Uterus (tissue), 3 donors: ENCODE measurements at regions not wholly inside any gene's neighbourhood (a gene's known extent, or its start where the extent isn't known, plus 50 kb on each side); places are given as distances from the start of the nearest gene placed in this dataset.
"Not testable (repeated sequence)": the region's sequence is repeated elsewhere in the genome, so short reads cannot be mapped to it uniquely, and the experiment has no call there.

Experiments used
- DNase-seq, 2 donors: peaks; one replicate each; pipeline ENCODE4 v3.0.0-alpha.2; 2019 to 2020
- H3K27ac ChIP-seq, 2 donors: fragments of 200-600 bp; sonication (generic); 1 replicate in 1 of 2; 2 replicates in 1 of 2; pipeline ENCODE4 v1.5.1; 2016 to 2018
- H3K27me3 ChIP-seq, 2 donors: fragments of 200-600 bp; sonication (generic); one replicate each; pipeline ENCODE4 v1.5.1; 2018 to 2019; ENCODE audit warnings: control low read depth in 1 of 2
- H3K36me3 ChIP-seq, 2 donors: fragments of 200-600 bp; sonication (generic); one replicate each; pipeline ENCODE4 v1.5.1; 2019; ENCODE audit warnings: control low read depth in 1 of 2
- H3K4me1 ChIP-seq, 2 donors: fragments of 200-600 bp; sonication (generic); one replicate each; pipeline ENCODE4 v1.5.1; 2018 to 2019; ENCODE audit warnings: control low read depth in 1 of 2
- H3K4me3 ChIP-seq, 2 donors: fragments of 200-600 bp; sonication (generic); 1 replicate in 1 of 2; 2 replicates in 1 of 2; pipeline ENCODE4 v1.5.1; 2018 to 2019; ENCODE audit warnings: mild to moderate bottlenecking in 1 of 2
- H3K9me3 ChIP-seq, 2 donors: fragments of 200-600 bp; sonication (generic); one replicate each; pipeline ENCODE4 v1.5.1; 2019; ENCODE audit warnings: control low read depth in 1 of 2
- POLR2A ChIP-seq, 2 donors: fragments of 450-650 bp; IDR thresholded peaks; one replicate each; pipeline ENCODE4 v1.6.1; 2016; ENCODE audit warnings: antibody characterized with exemption in 2 of 2, mild to moderate bottlenecking in 1 of 2, moderate library complexity in 1 of 2
- intact Hi-C: fragments of 100-400 bp; cut with DNase I; formaldehyde crosslinking; loops from one replicate; pipeline ENCODE4 v1.15.1; 2023; ENCODE audit warnings: low total_unique reads
- TF ChIP-seq, protein P1 (sequence below), 4 experiments: fragments of 200-600 bp in 2 of 4; fragments of 450-650 bp in 2 of 4; sonication (generic) in 2 of 4; IDR thresholded peaks; one replicate each; pipeline ENCODE4 v1.5.1; 2016 to 2019; ENCODE audit warnings: antibody characterized with exemption in 4 of 4, mild to moderate bottlenecking in 2 of 4, moderate library complexity in 1 of 4
- donor health status: DM: yes; HTN: yes; CAD: no.

DNA sequence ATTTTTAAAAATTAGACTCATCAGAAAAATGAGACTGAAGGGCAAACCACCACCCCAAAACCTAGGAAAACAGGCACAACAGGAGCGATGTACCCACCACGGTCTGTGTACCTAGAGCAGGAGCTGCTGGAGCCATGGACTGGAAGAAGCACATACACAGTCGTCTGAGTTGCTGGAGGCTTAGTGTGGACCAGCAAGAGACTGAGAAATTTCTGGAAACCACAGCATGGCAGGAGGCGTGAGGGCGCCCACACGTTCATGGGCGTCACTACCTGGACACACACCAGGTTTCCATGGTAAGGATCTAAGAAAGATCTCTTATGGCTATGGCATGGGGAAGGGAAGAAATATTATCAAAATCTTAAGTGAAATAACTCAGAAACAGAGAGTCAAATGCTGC, 91.9 kb downstream of the MED10 start:
- Histone ChIP-seq H3K4me1 (no peaks in the 10 kb centered on the region), H3K36me3 (no peaks in the 10 kb centered on the region), H3K4me3 (no peak overlapping the region), H3K9me3 (no peaks in the 10 kb centered on the region), H3K27ac (no peak overlapping the region), H3K27me3 (no peaks in the 10 kb centered on the region)
- intact Hi-C loops = no loop called here
- TF ChIP-seq, protein P1, sequence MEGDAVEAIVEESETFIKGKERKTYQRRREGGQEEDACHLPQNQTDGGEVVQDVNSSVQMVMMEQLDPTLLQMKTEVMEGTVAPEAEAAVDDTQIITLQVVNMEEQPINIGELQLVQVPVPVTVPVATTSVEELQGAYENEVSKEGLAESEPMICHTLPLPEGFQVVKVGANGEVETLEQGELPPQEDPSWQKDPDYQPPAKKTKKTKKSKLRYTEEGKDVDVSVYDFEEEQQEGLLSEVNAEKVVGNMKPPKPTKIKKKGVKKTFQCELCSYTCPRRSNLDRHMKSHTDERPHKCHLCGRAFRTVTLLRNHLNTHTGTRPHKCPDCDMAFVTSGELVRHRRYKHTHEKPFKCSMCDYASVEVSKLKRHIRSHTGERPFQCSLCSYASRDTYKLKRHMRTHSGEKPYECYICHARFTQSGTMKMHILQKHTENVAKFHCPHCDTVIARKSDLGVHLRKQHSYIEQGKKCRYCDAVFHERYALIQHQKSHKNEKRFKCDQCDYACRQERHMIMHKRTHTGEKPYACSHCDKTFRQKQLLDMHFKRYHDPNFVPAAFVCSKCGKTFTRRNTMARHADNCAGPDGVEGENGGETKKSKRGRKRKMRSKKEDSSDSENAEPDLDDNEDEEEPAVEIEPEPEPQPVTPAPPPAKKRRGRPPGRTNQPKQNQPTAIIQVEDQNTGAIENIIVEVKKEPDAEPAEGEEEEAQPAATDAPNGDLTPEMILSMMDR (IDR thresholded peaks at IDR 0.05) = no peak
- no peak for TF ChIP-seq POLR2A (IDR thresholded peaks at IDR 0.05)
- no peak for DNase-seq

DNA sequence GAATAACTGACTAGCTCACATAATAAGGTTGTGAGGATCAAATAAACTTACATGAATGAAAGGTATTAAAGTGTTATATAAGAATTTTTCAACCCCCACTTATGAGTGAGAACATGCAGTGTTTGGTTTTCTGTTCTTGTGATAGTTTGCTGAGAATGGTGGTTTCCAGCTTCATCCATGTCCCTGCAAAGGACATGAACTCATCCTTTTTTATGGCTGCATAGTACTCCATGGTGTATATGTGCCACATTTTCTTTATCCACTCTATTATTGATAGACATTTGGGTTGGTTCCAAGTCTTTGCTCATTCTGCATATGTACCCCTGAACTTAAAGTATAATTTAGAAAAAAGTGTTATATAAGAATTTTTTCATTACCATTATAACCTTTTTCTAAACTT, 93.9 kb downstream of the MED10 start:
- H3K27ac ChIP-seq, intact Hi-C loops: not testable (repeated sequence)

GRCh38 chr5:6282352-6282751, 96.0 kb downstream of the MED10 start:
- Histone ChIP-seq H3K4me3 (no peak overlapping the region), H3K27ac (no peak overlapping the region), H3K9me3 (no peaks in the 10 kb centered on the region), H3K36me3 (no peaks in the 10 kb centered on the region), H3K4me1 (no peaks in the 10 kb centered on the region), H3K27me3 (no peaks in the 10 kb centered on the region)
- intact Hi-C loops = no loop called here
- DNase-seq = no peak
- TF ChIP-seq, protein P1 (IDR thresholded peaks at IDR 0.05) = no peak
- no peak for TF ChIP-seq POLR2A (IDR thresholded peaks at IDR 0.05)

More for the DNA sequence above, 93.9 kb downstream of the MED10 start:
- H3K27me3 ChIP-seq, H3K9me3 ChIP-seq, H3K4me1 ChIP-seq, H3K36me3 ChIP-seq, DNase-seq, H3K4me3 ChIP-seq: not testable (repeated sequence)

DNA sequence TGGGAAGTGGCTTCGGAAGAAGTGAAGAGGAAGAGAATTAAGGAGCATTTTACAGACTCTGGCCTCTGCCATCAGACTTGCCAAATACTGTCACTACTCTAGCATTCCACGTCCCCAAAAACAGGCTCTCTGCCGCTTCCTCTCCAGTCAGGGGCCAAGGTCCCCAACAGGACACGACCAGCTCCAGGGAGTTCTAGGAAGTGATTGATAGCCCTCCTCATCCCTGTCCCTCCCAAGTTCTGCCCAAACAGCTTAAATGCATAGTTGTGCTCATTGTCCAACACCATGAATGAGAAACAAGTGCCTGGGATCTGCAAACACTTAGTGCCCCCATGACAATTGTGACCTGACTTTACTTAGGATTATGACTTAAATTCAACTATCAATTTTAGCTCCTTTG, 96.5 kb downstream of the MED10 start:
- DNase-seq = no peak
- TF ChIP-seq, protein P1 (IDR thresholded peaks at IDR 0.05) = no peak
- TF ChIP-seq POLR2A (IDR thresholded peaks at IDR 0.05) = no peak
- Histone ChIP-seq H3K27ac (no peak overlapping the region), H3K27me3 (no peaks in the 10 kb centered on the region), H3K36me3 (no peaks in the 10 kb centered on the region), H3K9me3 (no peaks in the 10 kb centered on the region), H3K4me3 (no peak overlapping the region), H3K4me1 (no peaks in the 10 kb centered on the region)
- intact Hi-C loops = no loop called here

GRCh38 chr5:6280425-6281100, 97.8 kb downstream of the MED10 start:
- Histone ChIP-seq H3K4me3 (no peak overlapping the region), H3K9me3 (no peaks in the 10 kb centered on the region), H3K36me3 (no peaks in the 10 kb centered on the region), H3K4me1 (no peaks in the 10 kb centered on the region), H3K27ac (no peak overlapping the region), H3K27me3 (no peaks in the 10 kb centered on the region)
- no peak for DNase-seq
- intact Hi-C loops = no loop called here
- no peak for TF ChIP-seq POLR2A (IDR thresholded peaks at IDR 0.05)
- TF ChIP-seq, protein P1 (IDR thresholded peaks at IDR 0.05) = no peak

- Histone ChIP-seq H3K9me3 (no peaks in the 10 kb centered on the region), H3K36me3 (no peaks in the 10 kb centered on the region), H3K4me1 (no peaks in the 10 kb centered on the region), H3K4me3 (no peak overlapping the region), H3K27me3 (no peaks in the 10 kb centered on the region), H3K27ac (no peak overlapping the region)
- no peak for TF ChIP-seq POLR2A (IDR thresholded peaks at IDR 0.05)
- no peak for DNase-seq
- intact Hi-C loops = no loop called here
Measured at GRCh38 chr5:6279607-6280006, 98.7 kb downstream of the MED10 start.
